ENCODE measurements at regions not wholly inside any gene's neighbourhood (a gene's known extent, or its start where the extent isn't known, plus 50 kb on each side); places are given as distances from the start of the nearest gene placed in this dataset.

- no peaks in the 10 kb centered on the region for H3K9me3 ChIP-seq (ENCODE audit: low read depth)
- H3K4me3 ChIP-seq = no peak overlapping the region
- H3K4me2 ChIP-seq = no peak overlapping the region
- H3K27ac ChIP-seq = no peak overlapping the region
- H3K4me1 ChIP-seq (ENCODE audit: insufficient read depth) = peaks cover 14% of the 10 kb centered on the region
- no peaks in the 10 kb centered on the region for H3K9me2 ChIP-seq (replicated peaks; ENCODE audit: insufficient read depth)
- H2AFZ ChIP-seq = no peak overlapping the region
- DNase-seq (ENCODE audit: low spot score) = no peak
- TF ChIP-seq EZH2phosphoT487 (IDR thresholded peaks at IDR 0.05; ENCODE audit: low read depth, severe bottlenecking, unreplicated experiment) (no peak), CTCF (IDR thresholded peaks at IDR 0.05; ENCODE audit: poor library complexity) (no peak), EZH2 (IDR thresholded peaks at IDR 0.05; ENCODE audit: borderline replicate concordance) (no peak)
- H3K36me3 ChIP-seq (replicated peaks; ENCODE audit: insufficient read depth, low read depth) = no peaks in the 10 kb centered on the region
- 92% methylated on average over 1 of the region's 1 CpG for WGBS (ENCODE audit: low lambda C conversion rate, missing lambda C conversion rate)
- no peaks in the 10 kb centered on the region for H3K79me2 ChIP-seq
- no peaks in the 10 kb centered on the region for H4K20me1 ChIP-seq (ENCODE audit: insufficient read depth, poor library complexity, severe bottlenecking)
- no peaks in the 10 kb centered on the region for H3K27me3 ChIP-seq
Measured at GRCh38 chr13:50339271-50339670, 324.0 kb downstream of the KCNRG start.

- TF ChIP-seq EZH2 (IDR thresholded peaks at IDR 0.05; ENCODE audit: borderline replicate concordance) = no peak
- no peak for TF ChIP-seq EZH2phosphoT487 (IDR thresholded peaks at IDR 0.05; ENCODE audit: low read depth, severe bottlenecking, unreplicated experiment)
- no peak for TF ChIP-seq CTCF (IDR thresholded peaks at IDR 0.05; ENCODE audit: poor library complexity)
- no peaks in the 10 kb centered on the region for H3K9me3 ChIP-seq (ENCODE audit: low read depth)
- H3K4me2 ChIP-seq = no peak overlapping the region
- H3K9me2 ChIP-seq (replicated peaks; ENCODE audit: insufficient read depth) = no peaks in the 10 kb centered on the region
- H3K27ac ChIP-seq = no peak overlapping the region
- no peaks in the 10 kb centered on the region for H3K27me3 ChIP-seq
- H3K4me1 ChIP-seq (ENCODE audit: insufficient read depth) = peaks cover 6% of the 10 kb centered on the region
- 81% methylated on average over 4 of the region's 4 CpGs for WGBS (ENCODE audit: low lambda C conversion rate, missing lambda C conversion rate)
- H3K79me2 ChIP-seq = no peaks in the 10 kb centered on the region
- H2AFZ ChIP-seq = no peak overlapping the region
- no peaks in the 10 kb centered on the region for H4K20me1 ChIP-seq (ENCODE audit: insufficient read depth, poor library complexity, severe bottlenecking)
- no peak for DNase-seq (ENCODE audit: low spot score)
- no peaks in the 10 kb centered on the region for H3K36me3 ChIP-seq (replicated peaks; ENCODE audit: insufficient read depth, low read depth)
- no peak overlapping the region for H3K4me3 ChIP-seq
Measured at GRCh38 chr13:50340146-50340545, 324.9 kb downstream of the KCNRG start.

GRCh38 chr13:50340551-50341287 is 325.5 kb downstream of the KCNRG start:
- DNase-seq (ENCODE audit: low spot score) = no peak
- Histone ChIP-seq H2AFZ (no peak overlapping the region), H3K9me3 (ENCODE audit: low read depth) (no peaks in the 10 kb centered on the region), H3K4me3 (no peak overlapping the region), H3K27me3 (no peaks in the 10 kb centered on the region), H3K27ac (no peak overlapping the region), H4K20me1 (ENCODE audit: insufficient read depth, poor library complexity, severe bottlenecking) (no peaks in the 10 kb centered on the region), H3K4me2 (no peak overlapping the region), H3K36me3 (replicated peaks; ENCODE audit: insufficient read depth, low read depth) (no peaks in the 10 kb centered on the region), H3K9me2 (replicated peaks; ENCODE audit: insufficient read depth) (no peaks in the 10 kb centered on the region), H3K4me1 (ENCODE audit: insufficient read depth) (peaks cover 5% of the 10 kb centered on the region), H3K79me2 (no peaks in the 10 kb centered on the region)
- 61% methylated on average over 17 of the region's 17 CpGs for WGBS (ENCODE audit: low lambda C conversion rate, missing lambda C conversion rate)
- no peak for TF ChIP-seq CTCF (IDR thresholded peaks at IDR 0.05; ENCODE audit: poor library complexity)
- no peak for TF ChIP-seq EZH2phosphoT487 (IDR thresholded peaks at IDR 0.05; ENCODE audit: low read depth, severe bottlenecking, unreplicated experiment)
- TF ChIP-seq EZH2 (IDR thresholded peaks at IDR 0.05; ENCODE audit: borderline replicate concordance) = no peak

Data from hepatocyte (in vitro differentiated cells).